ENCODE measurements at regions not wholly inside any gene's neighbourhood (a gene's known extent, or its start where the extent isn't known, plus 50 kb on each side); places are given as distances from the start of the nearest gene placed in this dataset.

DNA sequence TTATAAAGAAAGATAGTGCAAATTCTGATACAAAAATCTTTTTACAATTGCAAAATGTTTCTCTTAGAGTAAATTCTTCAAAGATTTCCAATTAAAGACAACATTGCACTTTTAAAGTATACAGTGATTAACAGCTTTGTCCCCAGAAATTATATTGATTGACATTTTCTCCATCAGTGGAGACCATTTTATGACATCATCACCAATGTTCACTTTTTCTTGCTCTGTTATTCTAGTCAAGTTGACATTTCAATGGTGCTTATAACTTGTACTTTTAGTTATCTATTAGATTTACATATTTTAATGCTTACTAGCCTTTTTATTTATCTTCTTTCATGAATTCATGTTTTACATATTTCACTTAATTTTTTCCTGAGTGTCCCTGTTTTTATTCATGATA, 524.8 kb downstream of the HAO1 start:
- no peak for TF ChIP-seq REST (IDR thresholded peaks at IDR 0.05; ENCODE audit: unreplicated experiment)
- TF ChIP-seq, protein P1, sequence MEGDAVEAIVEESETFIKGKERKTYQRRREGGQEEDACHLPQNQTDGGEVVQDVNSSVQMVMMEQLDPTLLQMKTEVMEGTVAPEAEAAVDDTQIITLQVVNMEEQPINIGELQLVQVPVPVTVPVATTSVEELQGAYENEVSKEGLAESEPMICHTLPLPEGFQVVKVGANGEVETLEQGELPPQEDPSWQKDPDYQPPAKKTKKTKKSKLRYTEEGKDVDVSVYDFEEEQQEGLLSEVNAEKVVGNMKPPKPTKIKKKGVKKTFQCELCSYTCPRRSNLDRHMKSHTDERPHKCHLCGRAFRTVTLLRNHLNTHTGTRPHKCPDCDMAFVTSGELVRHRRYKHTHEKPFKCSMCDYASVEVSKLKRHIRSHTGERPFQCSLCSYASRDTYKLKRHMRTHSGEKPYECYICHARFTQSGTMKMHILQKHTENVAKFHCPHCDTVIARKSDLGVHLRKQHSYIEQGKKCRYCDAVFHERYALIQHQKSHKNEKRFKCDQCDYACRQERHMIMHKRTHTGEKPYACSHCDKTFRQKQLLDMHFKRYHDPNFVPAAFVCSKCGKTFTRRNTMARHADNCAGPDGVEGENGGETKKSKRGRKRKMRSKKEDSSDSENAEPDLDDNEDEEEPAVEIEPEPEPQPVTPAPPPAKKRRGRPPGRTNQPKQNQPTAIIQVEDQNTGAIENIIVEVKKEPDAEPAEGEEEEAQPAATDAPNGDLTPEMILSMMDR (conservative IDR thresholded peaks at IDR 0.05; ENCODE audit: low read depth in 2 of 2), result no peak
- TF ChIP-seq EZH2 (IDR thresholded peaks at IDR 0.05; ENCODE audit: low read depth, unreplicated experiment), result no peak
- no peak for TF ChIP-seq CREB1 (CRISPR knock-in tag; IDR thresholded peaks at IDR 0.05; ENCODE audit: low read depth)
- TF ChIP-seq POLR2AphosphoS5 (IDR thresholded peaks at IDR 0.05; ENCODE audit: low read depth), result no peak
- no peak for TF ChIP-seq JUNB (IDR thresholded peaks at IDR 0.05; ENCODE audit: unreplicated experiment)
- no peak for TF ChIP-seq ETS1 (IDR thresholded peaks at IDR 0.05)
- no peak for TF ChIP-seq EZH2phosphoT487 (IDR thresholded peaks at IDR 0.05; ENCODE audit: unreplicated experiment)
- TF ChIP-seq STAT1 (IDR thresholded peaks at IDR 0.05; ENCODE audit: unreplicated experiment), result no peak
- no peak for TF ChIP-seq ZNF331 (CRISPR knock-in tag; IDR thresholded peaks at IDR 0.05; ENCODE audit: low read depth)
- TF ChIP-seq NANOG (IDR thresholded peaks at IDR 0.05; ENCODE audit: borderline replicate concordance), result no peak

Measured in GM23338 (cell line).